ENCODE measurements at regions not wholly inside any gene's neighbourhood (a gene's known extent, or its start where the extent isn't known, plus 50 kb on each side); places are given as distances from the start of the nearest gene placed in this dataset.

DNA sequence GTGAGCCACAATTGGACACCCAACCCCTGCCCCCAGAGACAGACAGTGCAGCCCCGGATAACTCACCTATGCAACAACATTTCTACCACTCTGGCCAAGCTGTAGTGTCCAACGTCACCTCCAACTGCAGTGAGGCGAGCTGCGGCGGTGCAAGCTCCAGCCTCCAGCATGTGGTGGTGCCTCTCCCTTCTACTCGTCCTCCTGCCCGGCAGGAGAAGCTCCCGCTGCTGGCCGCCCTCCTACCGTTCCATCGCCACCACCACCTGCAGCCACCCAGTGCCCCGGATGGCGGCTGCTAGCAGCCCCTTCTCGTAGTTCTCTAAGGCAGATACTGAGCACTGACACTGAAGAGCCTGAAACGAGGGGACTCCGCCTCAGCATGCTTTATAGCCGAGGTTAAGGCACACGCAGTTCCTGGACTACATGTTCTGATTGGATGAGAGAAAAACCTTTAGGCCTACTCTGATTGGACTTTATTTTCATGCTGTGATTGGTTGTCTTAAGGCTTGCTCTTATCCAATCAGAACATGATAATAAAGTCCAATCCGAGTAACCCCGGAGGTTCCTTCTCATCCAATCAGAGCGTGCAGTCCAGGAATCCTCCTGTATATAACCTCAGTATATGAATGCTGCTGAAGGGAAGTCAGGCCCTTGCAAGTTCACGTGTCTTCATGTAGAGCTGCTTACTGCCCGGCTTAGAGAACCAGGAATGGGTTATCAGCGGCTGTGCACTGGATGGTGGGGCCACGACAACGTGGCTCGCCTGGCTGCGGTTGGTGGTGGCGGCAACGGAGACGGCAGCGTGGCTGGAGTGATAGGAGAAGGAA is 63.5 kb downstream of the TUBA3C start:
- TF ChIP-seq, protein P1, sequence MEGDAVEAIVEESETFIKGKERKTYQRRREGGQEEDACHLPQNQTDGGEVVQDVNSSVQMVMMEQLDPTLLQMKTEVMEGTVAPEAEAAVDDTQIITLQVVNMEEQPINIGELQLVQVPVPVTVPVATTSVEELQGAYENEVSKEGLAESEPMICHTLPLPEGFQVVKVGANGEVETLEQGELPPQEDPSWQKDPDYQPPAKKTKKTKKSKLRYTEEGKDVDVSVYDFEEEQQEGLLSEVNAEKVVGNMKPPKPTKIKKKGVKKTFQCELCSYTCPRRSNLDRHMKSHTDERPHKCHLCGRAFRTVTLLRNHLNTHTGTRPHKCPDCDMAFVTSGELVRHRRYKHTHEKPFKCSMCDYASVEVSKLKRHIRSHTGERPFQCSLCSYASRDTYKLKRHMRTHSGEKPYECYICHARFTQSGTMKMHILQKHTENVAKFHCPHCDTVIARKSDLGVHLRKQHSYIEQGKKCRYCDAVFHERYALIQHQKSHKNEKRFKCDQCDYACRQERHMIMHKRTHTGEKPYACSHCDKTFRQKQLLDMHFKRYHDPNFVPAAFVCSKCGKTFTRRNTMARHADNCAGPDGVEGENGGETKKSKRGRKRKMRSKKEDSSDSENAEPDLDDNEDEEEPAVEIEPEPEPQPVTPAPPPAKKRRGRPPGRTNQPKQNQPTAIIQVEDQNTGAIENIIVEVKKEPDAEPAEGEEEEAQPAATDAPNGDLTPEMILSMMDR (conservative IDR thresholded peaks at IDR 0.05; ENCODE audit: low read length) = no peak
- no peak for TF ChIP-seq EZH2phosphoT487 (IDR thresholded peaks at IDR 0.05; ENCODE audit: borderline replicate concordance, low read depth, low read length)

Data from OCI-LY7 (cell line).